Sigmoid colon (tissue), 4 donors: ENCODE measurements at regions not wholly inside any gene's neighbourhood (a gene's known extent, or its start where the extent isn't known, plus 50 kb on each side); places are given as distances from the start of the nearest gene placed in this dataset.

Experiments used
- CTCF ChIP-seq, 4 experiments: fragments of 450-650 bp in 3 of 4; fragments of 200-600 bp in 1 of 4; IDR thresholded peaks; one replicate each; pipeline ENCODE4 v1.5.1; 2016 to 2019; ENCODE audit warnings: antibody characterized with exemption in 4 of 4, mild to moderate bottlenecking in 3 of 4, moderate library complexity in 2 of 4
- EP300 ChIP-seq, 4 donors: sonication (generic); formaldehyde crosslinking; IDR thresholded peaks; one replicate each; pipeline ENCODE4 v1.6.1; 2017; ENCODE audit warnings: antibody characterized with exemption in 4 of 4
- POLR2A ChIP-seq, 2 donors: fragments of 450-650 bp; IDR thresholded peaks; one replicate each; pipeline ENCODE4 v1.6.1; 2016; ENCODE audit warnings: antibody characterized with exemption in 2 of 2, mild to moderate bottlenecking in 2 of 2, moderate library complexity in 2 of 2

GRCh38 chr11:45050111-45050510, 96.3 kb upstream of the PRDM11 start:
- TF ChIP-seq CTCF (IDR thresholded peaks at IDR 0.05) (no peak), POLR2A (IDR thresholded peaks at IDR 0.05) (no peak), EP300 (IDR thresholded peaks at IDR 0.05) (no peak)
